Omental fat pad (tissue), 3 donors: ENCODE measurements at regions not wholly inside any gene's neighbourhood (a gene's known extent, or its start where the extent isn't known, plus 50 kb on each side); places are given as distances from the start of the nearest gene placed in this dataset.

Experiments
- ATAC-seq: fragments of 150-250 bp; one replicate; pipeline ENCODE4 v1.9.1; 2016; ENCODE audit warnings: mild to moderate bottlenecking, moderate library complexity; ENCODE audit not compliant: low FRiP score
- DNase-seq: peaks from one replicate; pipeline ENCODE4 v3.0.0-alpha.2; 2019; ENCODE audit warnings: low spot score
- TF ChIP-seq, protein P1 (sequence below), 3 donors: fragments of 450-650 bp; IDR thresholded peaks; one replicate each; pipeline ENCODE4 v1.5.1; 2016 to 2017; ENCODE audit warnings: antibody characterized with exemption in 3 of 3, mild to moderate bottlenecking in 3 of 3, moderate library complexity in 2 of 3

DNA sequence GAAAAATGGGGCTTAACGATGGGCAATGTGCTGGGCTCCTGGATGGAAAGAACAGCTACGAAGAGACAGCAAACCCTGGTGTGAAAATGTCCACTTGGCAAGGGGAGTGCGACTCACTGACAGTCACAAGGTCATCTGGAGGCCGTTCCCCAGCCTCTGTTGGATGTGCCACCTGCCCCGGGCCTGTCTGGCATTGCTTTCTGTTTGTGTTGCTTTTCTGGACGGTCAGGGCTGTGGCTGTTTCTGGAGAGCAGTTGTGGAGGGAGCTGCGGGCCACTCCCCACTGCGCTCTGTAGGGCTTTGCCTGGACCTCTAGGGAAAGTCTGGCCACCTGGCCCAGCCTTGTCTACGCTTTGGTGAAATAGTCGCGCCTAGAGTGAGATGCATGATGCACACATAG is 185.3 kb downstream of the IRX1 start:
- TF ChIP-seq, protein P1, sequence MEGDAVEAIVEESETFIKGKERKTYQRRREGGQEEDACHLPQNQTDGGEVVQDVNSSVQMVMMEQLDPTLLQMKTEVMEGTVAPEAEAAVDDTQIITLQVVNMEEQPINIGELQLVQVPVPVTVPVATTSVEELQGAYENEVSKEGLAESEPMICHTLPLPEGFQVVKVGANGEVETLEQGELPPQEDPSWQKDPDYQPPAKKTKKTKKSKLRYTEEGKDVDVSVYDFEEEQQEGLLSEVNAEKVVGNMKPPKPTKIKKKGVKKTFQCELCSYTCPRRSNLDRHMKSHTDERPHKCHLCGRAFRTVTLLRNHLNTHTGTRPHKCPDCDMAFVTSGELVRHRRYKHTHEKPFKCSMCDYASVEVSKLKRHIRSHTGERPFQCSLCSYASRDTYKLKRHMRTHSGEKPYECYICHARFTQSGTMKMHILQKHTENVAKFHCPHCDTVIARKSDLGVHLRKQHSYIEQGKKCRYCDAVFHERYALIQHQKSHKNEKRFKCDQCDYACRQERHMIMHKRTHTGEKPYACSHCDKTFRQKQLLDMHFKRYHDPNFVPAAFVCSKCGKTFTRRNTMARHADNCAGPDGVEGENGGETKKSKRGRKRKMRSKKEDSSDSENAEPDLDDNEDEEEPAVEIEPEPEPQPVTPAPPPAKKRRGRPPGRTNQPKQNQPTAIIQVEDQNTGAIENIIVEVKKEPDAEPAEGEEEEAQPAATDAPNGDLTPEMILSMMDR (IDR thresholded peaks at IDR 0.05) = no peak
- DNase-seq (no peak), ATAC-seq (no peak)

DNA sequence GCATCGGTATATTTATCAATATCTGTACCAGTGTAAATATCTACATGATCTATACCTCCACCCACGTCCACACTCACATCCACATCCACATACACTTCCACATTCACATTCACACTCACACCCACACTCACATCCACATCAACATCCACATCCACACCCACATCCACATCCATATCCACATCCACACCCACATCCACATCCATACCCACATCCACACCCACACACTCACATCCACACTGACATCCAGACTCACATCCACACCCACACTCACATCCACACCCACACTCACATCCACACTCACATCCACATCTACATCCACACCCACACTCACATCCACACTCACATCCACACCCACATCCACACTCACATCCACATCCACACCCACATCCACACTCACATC is 189.2 kb downstream of the IRX1 start:
- TF ChIP-seq, protein P1 (IDR thresholded peaks at IDR 0.05) = no peak
- DNase-seq (no peak), ATAC-seq (no peak)

DNA sequence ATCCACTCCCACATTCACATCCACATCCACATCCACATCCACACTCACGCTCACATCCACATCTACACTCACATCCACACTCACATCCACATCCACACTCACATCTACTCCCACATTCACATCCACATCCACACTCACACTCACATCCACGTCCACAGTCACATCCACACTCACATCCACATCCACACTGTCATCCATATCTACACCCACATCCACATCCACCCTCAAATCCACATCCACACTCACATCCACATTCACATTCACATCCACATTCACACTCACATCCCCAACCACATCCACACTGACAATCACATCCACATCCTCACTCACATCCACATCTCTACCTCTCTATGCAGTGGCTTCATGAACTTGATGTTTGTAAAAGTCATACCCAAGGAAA is 190.5 kb downstream of the IRX1 start:
- no peak for DNase-seq
- TF ChIP-seq, protein P1 (IDR thresholded peaks at IDR 0.05) = no peak
- ATAC-seq = no peak

DNA sequence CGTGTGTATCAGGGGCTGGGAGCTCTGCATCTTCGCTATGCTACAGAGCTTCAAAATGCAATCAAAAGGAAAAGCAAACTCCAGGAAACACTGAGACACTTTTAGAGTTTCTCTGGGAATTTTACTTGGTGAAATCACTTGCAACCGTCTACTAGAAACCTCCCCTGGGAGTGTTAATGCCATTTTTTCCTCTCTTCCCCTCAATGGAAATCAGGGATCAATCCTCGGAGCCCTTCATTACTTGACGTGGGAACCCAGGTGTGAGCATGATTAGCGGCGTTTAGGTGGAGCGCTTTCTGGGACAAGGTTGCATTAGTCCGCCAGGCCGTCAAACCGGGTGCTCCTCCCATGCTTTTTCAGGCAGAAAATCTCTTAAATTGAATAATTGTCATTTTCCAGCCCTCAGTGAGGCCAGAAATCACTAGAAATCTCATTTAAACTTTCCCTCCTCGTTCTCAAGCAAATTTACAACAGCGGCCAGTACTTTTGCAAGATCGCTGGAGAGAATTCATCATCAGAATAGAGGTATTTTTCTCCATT is 191.3 kb downstream of the IRX1 start:
- TF ChIP-seq, protein P1 (IDR thresholded peaks at IDR 0.05) = no peak
- DNase-seq = no peak
- no peak for ATAC-seq

DNA sequence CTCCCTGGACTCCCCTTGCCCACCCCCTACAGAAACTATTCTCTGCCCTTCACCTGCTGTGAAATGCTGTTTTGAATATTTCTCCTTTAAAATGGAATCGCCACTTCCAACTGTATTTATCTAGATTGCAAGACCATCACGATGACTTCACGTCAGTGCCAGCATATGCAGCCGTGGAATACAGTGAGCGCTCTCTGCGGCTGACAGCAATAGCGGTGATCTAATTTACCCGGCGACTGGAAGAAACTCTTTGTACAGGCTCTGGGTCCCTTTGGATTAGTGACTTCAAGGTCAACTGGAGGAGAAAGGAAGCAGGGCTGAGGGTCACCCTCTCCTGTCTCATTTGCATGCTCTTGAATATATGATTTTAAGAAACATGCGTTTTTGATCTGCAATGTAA is 192.0 kb downstream of the IRX1 start:
- ATAC-seq (no peak), DNase-seq (no peak)
- TF ChIP-seq, protein P1 (IDR thresholded peaks at IDR 0.05) = no peak

DNA sequence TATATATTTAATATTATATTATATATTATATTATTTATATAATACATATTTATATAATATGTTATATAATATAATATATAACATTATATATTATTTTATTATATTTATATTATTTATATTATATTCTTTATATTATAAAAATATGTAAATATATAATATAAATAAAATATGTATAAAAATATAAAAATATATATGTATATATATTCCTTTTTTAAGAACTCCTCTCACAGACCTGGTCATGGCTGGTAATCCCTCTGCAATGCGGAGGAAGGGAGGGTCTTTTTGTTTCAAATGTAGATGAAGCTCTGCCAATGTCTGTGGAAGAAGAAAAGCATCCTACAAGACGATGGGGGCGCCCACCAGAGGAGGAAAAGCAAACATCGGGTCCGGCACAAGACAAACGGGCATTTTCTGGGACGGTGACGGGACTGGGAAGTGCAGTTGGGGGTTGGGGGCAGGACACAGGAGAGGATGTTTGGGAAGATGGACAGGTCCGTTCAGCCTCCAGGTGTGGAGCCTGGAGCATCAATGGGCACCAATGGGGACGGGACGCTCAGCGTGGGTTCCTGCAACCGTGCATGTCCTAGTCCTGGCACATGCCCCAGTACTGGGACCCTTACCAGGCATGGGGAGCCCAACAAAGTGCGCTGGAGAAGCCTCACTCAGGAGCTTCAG is 194.0 kb downstream of the IRX1 start:
- ATAC-seq (no peak), DNase-seq (no peak)

More for the DNA sequence above, 194.0 kb downstream of the IRX1 start:
- TF ChIP-seq, protein P1 (IDR thresholded peaks at IDR 0.05) = no peak
